HepG2 (cell line): ENCODE measurements at regions not wholly inside any gene's neighbourhood (a gene's known extent, or its start where the extent isn't known, plus 50 kb on each side); places are given as distances from the start of the nearest gene placed in this dataset.

Experiments used
- ATAC-seq: fragments of 200-7000 bp; cut with Tn5 transposase; 3 replicates; pipeline ENCODE4 v1.9.1; 2020; ENCODE audit warnings: mild to moderate bottlenecking, moderate library complexity
- BruUV-seq: library from RNA; stranded (reverse); fragments of 400-500 nt; replicated peaks from 2 replicates; lab custom pipeline; 2021; lab: Mats Ljungman, UMichigan
- CTCF ChIA-PET: fragments of 300-600 bp; formaldehyde crosslinking; extraction: SDS; loops from one replicate; lab custom pipeline; 2021; ENCODE audit warnings: low total read pairs, inconsistent platforms, low intra/inter-chr PET ratio; lab: Yijun Ruan, JAX
- POLR2A ChIA-PET: fragments of 350-600 bp; sonication (Branson Sonifier 250); formaldehyde crosslinking; loops from one replicate; lab custom pipeline; 2020; ENCODE audit warnings: antibody characterized with exemption, inconsistent platforms; lab: Yijun Ruan, JAX
- DNase-seq: peaks from one replicate; pipeline ENCODE4 v3.0.0-alpha.2; 2015; ENCODE audit warnings: low spot score
- FAIRE-seq: peaks from 3 replicates; lab custom pipeline; 2011; peaks lifted over from hg19 to GRCh38; lab: Jason Lieb, UNC
- H2AFZ ChIP-seq: one replicate; pipeline ENCODE4 v1.6.1; 2011; ENCODE audit warnings: low read length, inconsistent platforms
- H3K27ac ChIP-seq: fragments of 300-600 bp; 3 replicates; pipeline ENCODE4 v1.8.0; 2011; ENCODE audit warnings: mixed run types, mild to moderate bottlenecking, mixed read lengths, low read length, inconsistent platforms; ENCODE audit not compliant: insufficient read depth; ENCODE audit errors: extremely low read length
- H3K27me3 ChIP-seq, 2 experiments: fragments of 200-600 bp in 1 of 2; 2 replicates in 1 of 2; 3 replicates in 1 of 2; pipeline versions ENCODE4 v1.6.0 to v1.8.0; 2011; ENCODE audit warnings: low read length in 2 of 2, mild to moderate bottlenecking in 2 of 2, moderate library complexity in 2 of 2, inconsistent platforms in 1 of 2; ENCODE audit not compliant: insufficient read depth in 2 of 2, control insufficient read depth in 1 of 2
- H3K36me3 ChIP-seq, 2 experiments: fragments of 200-600 bp in 1 of 2; replicated peaks in 1 of 2; 2 replicates in 1 of 2; 3 replicates in 1 of 2; pipeline versions ENCODE4 v1.5.1 to v1.8.0; 2011; ENCODE audit warnings: low read length in 2 of 2, inconsistent platforms in 1 of 2; ENCODE audit not compliant: insufficient read depth in 2 of 2, control insufficient read depth in 1 of 2
- H3K4me1 ChIP-seq: 2 replicates; pipeline ENCODE4 v1.5.1; 2012; ENCODE audit warnings: low read length, inconsistent platforms; ENCODE audit not compliant: insufficient read depth
- H3K4me2 ChIP-seq: 2 replicates; pipeline ENCODE4 v1.6.0; 2011; ENCODE audit warnings: low read depth, low read length, inconsistent platforms
- H3K4me3 ChIP-seq, 3 experiments: fragments of 200-600 bp in 1 of 3; sonication (generic), shearing (Covaris generic) in 1 of 3; replicated peaks in 1 of 3; 2 replicates each; pipeline ENCODE4 v1.5.1; 2011 to 2016; ENCODE audit warnings: low read length in 3 of 3, inconsistent platforms in 2 of 3, low read depth in 2 of 3, mild to moderate bottlenecking in 2 of 3, control low read depth in 1 of 3, mixed read lengths in 1 of 3; ENCODE audit not compliant: insufficient read depth in 1 of 3
- H3K79me2 ChIP-seq: one replicate; pipeline ENCODE4 v1.6.1; 2011; ENCODE audit warnings: low read length, inconsistent platforms; ENCODE audit not compliant: insufficient read depth
- H3K9ac ChIP-seq: 2 replicates; pipeline ENCODE4 v1.6.0; 2011; ENCODE audit warnings: mild to moderate bottlenecking, low read depth, low read length, inconsistent platforms; ENCODE audit not compliant: insufficient read depth
- H3K9me3 ChIP-seq: 2 replicates; pipeline ENCODE4 v1.5.1; 2012; ENCODE audit warnings: mild to moderate bottlenecking, low read length
- H4K20me1 ChIP-seq: 2 replicates; pipeline ENCODE4 v1.6.0; 2011; ENCODE audit warnings: inconsistent platforms, mild to moderate bottlenecking, low read length, moderate library complexity; ENCODE audit not compliant: insufficient read depth
- ERF ChIP-seq: IDR thresholded peaks from 2 replicates; pipeline ENCODE4 v1.6.1; 2018; ENCODE audit warnings: missing biosample characterization, missing genetic modification reagents
- ESRRA ChIP-seq: sonication (generic); formaldehyde crosslinking; IDR thresholded peaks from 2 replicates; pipeline ENCODE4 v1.5.1; 2020; ENCODE audit warnings: mild to moderate bottlenecking, low read depth, missing genetic modification reagents
- IRF2 ChIP-seq: IDR thresholded peaks from 2 replicates; pipeline ENCODE4 v1.6.1; 2018; ENCODE audit warnings: missing genetic modification reagents, missing compliant biosample characterization
- MTA1 ChIP-seq: sonication (generic); formaldehyde crosslinking; IDR thresholded peaks from 2 replicates; pipeline ENCODE4 v1.4.0; 2020; ENCODE audit warnings: missing genetic modification reagents, mild to moderate bottlenecking, borderline replicate concordance
- MXI1 ChIP-seq: IDR thresholded peaks from 3 replicates; pipeline ENCODE4 v1.6.1; 2012; ENCODE audit warnings: low read depth, low read length, inconsistent platforms, borderline replicate concordance
- NFIC ChIP-seq: IDR thresholded peaks from 2 replicates; pipeline ENCODE4 v1.6.1; 2012; ENCODE audit warnings: mild to moderate bottlenecking, low read length, inconsistent platforms
- PHF8 ChIP-seq: sonication (generic); formaldehyde crosslinking; IDR thresholded peaks from 2 replicates; pipeline ENCODE4 v1.5.0; 2020; ENCODE audit warnings: missing genetic modification reagents
- TAF15 ChIP-seq: fragments of 200-400 bp; formaldehyde crosslinking; IDR thresholded peaks from one replicate; pipeline ENCODE4 v1.6.1; 2018; ENCODE audit warnings: mild to moderate bottlenecking, low read depth, low read length; ENCODE audit not compliant: poor library complexity, severe bottlenecking
- ZBTB21 ChIP-seq: sonication (generic); formaldehyde crosslinking; IDR thresholded peaks from 2 replicates; pipeline ENCODE4 v1.4.0; 2020; ENCODE audit warnings: missing genetic modification reagents
- ZMYM3 ChIP-seq: sonication (generic); formaldehyde crosslinking; IDR thresholded peaks from 2 replicates; pipeline ENCODE4 v1.5.1; 2020; ENCODE audit warnings: mild to moderate bottlenecking, missing genetic modification reagents
- ZNF275 ChIP-seq: sonication (generic); formaldehyde crosslinking; IDR thresholded peaks from 2 replicates; pipeline ENCODE4 v1.8.0; 2022; ENCODE audit warnings: missing genetic modification reagents, mild to moderate bottlenecking, inconsistent platforms, borderline replicate concordance
- ZNF331 ChIP-seq: sonication (generic); formaldehyde crosslinking; IDR thresholded peaks from 2 replicates; pipeline ENCODE4 v1.4.0; 2020; ENCODE audit warnings: missing genetic modification reagents
- ZNF460 ChIP-seq: sonication (generic); formaldehyde crosslinking; IDR thresholded peaks from 2 replicates; pipeline ENCODE4 v1.5.1; 2020; ENCODE audit warnings: missing genetic modification reagents, mild to moderate bottlenecking, borderline replicate concordance
- ZNF558 ChIP-seq: sonication (generic); formaldehyde crosslinking; IDR thresholded peaks from 2 replicates; pipeline ENCODE4 v1.9.0; 2022; ENCODE audit warnings: mild to moderate bottlenecking, missing genetic modification reagents, borderline replicate concordance
- ZNF562 ChIP-seq: sonication (generic); formaldehyde crosslinking; IDR thresholded peaks from 2 replicates; pipeline ENCODE4 v1.8.0; 2022; ENCODE audit warnings: missing genetic modification reagents, borderline replicate concordance
- WGBS: methylation state at CpG from one replicate; pipeline ENCODE4 v1.1.6; 2017; ENCODE audit warnings: low lambda C conversion rate; 5-methylcytosine and 5-hydroxymethylcytosine counted together
- in situ Hi-C: cut with HindIII; loops from 2 replicates; pipeline ENCODE4 v1.10.0; 2017; ENCODE audit warnings: low pct_unique_long_range_greater_than_20kb; ENCODE audit not compliant: extremely low pct_ligation_motif_present
- intact Hi-C: fragments of 100-400 bp; cut with micrococcal nuclease; formaldehyde crosslinking; loops from one replicate; pipeline ENCODE4 v1.10.0; 2022; ENCODE audit not compliant: unreplicated experiment
- TF ChIP-seq, protein P1 (sequence below): IDR thresholded peaks from 2 replicates; pipeline ENCODE4 v1.6.1; 2016; ENCODE audit warnings: mild to moderate bottlenecking, missing biosample characterization, missing genetic modification reagents
- TF ChIP-seq, protein P2 (sequence below): sonication (generic); formaldehyde crosslinking; IDR thresholded peaks from 2 replicates; pipeline ENCODE4 v1.5.1; 2020; ENCODE audit warnings: missing genetic modification reagents, mild to moderate bottlenecking, borderline replicate concordance
- TF ChIP-seq, protein P3 (sequence below): sonication (generic); formaldehyde crosslinking; IDR thresholded peaks from 2 replicates; pipeline ENCODE4 v1.4.0; 2020; ENCODE audit warnings: low read depth, mild to moderate bottlenecking, missing genetic modification reagents

- no peak overlapping the region for H3K4me3 ChIP-seq
- H3K4me2 ChIP-seq, result no peak overlapping the region
- DNase-seq (no peak), ATAC-seq (no peak), FAIRE-seq (no peak)
- H3K79me2 ChIP-seq, result no peaks in the 10 kb centered on the region
- no peak overlapping the region for H2AFZ ChIP-seq
- ChIA-PET CTCF (no interaction called here), POLR2A (no interaction called here)
- 4% methylated on average over 4 of the region's 4 CpGs for WGBS
- H3K4me1 ChIP-seq, result no peaks in the 10 kb centered on the region
- intact Hi-C loops (no loop called here), in situ Hi-C loops (no loop called here)
- no peaks in the 10 kb centered on the region for H3K27me3 ChIP-seq
- H3K9ac ChIP-seq, result no peak overlapping the region
- H3K27ac ChIP-seq, result no peak overlapping the region
- no TSS peak for BruUV-seq
- no peaks in the 10 kb centered on the region for H3K9me3 ChIP-seq
- no peaks in the 10 kb centered on the region for H3K36me3 ChIP-seq
- H4K20me1 ChIP-seq, result no peaks in the 10 kb centered on the region
- no peak for TF ChIP-seq ZNF558 (CRISPR knock-in tag)
- no peak for TF ChIP-seq ZNF275
- TF ChIP-seq IRF2 (CRISPR knock-in tag), result no peak
- TF ChIP-seq ZBTB21 (CRISPR knock-in tag), result no peak
- TF ChIP-seq NFIC, result no peak
- no peak for TF ChIP-seq PHF8 (CRISPR knock-in tag)
- no peak for TF ChIP-seq ZMYM3
- no peak for TF ChIP-seq ESRRA (CRISPR knock-in tag)
- TF ChIP-seq, protein P1, sequence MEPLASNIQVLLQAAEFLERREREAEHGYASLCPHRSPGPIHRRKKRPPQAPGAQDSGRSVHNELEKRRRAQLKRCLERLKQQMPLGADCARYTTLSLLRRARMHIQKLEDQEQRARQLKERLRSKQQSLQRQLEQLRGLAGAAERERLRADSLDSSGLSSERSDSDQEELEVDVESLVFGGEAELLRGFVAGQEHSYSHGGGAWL, result no peak
- no peak for TF ChIP-seq ZNF460 (CRISPR knock-in tag)
- no peak for TF ChIP-seq MXI1
- TF ChIP-seq, protein P2, sequence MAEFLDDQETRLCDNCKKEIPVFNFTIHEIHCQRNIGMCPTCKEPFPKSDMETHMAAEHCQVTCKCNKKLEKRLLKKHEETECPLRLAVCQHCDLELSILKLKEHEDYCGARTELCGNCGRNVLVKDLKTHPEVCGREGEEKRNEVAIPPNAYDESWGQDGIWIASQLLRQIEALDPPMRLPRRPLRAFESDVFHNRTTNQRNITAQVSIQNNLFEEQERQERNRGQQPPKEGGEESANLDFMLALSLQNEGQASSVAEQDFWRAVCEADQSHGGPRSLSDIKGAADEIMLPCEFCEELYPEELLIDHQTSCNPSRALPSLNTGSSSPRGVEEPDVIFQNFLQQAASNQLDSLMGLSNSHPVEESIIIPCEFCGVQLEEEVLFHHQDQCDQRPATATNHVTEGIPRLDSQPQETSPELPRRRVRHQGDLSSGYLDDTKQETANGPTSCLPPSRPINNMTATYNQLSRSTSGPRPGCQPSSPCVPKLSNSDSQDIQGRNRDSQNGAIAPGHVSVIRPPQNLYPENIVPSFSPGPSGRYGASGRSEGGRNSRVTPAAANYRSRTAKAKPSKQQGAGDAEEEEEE (CRISPR knock-in tag), result no peak
- TF ChIP-seq ERF (CRISPR knock-in tag), result no peak
- no peak for TF ChIP-seq MTA1 (CRISPR knock-in tag)
- TF ChIP-seq TAF15, result no peak
- TF ChIP-seq, protein P3, sequence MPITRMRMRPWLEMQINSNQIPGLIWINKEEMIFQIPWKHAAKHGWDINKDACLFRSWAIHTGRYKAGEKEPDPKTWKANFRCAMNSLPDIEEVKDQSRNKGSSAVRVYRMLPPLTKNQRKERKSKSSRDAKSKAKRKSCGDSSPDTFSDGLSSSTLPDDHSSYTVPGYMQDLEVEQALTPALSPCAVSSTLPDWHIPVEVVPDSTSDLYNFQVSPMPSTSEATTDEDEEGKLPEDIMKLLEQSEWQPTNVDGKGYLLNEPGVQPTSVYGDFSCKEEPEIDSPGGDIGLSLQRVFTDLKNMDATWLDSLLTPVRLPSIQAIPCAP (CRISPR knock-in tag), result no peak
- TF ChIP-seq ZNF562 (CRISPR knock-in tag), result no peak
- TF ChIP-seq ZNF331 (CRISPR knock-in tag), result no peak
These were observed 762.6 kb upstream of the SEMA6A start for GRCh38 chr5:117337064-117337749.
